GM12892 (cell line): ENCODE measurements at regions not wholly inside any gene's neighbourhood (a gene's known extent, or its start where the extent isn't known, plus 50 kb on each side); places are given as distances from the start of the nearest gene placed in this dataset.

Experiments used
- POLR2A ChIP-seq: IDR thresholded peaks from 2 replicates; pipeline ENCODE4 v1.6.1; 2011; ENCODE audit warnings: low read depth, low read length, control low read depth
- POLR2AphosphoS5 ChIP-seq: IDR thresholded peaks from 2 replicates; pipeline ENCODE4 v1.6.1; 2011; ENCODE audit warnings: low read depth, low read length, control low read depth
- TAF1 ChIP-seq: IDR thresholded peaks from 2 replicates; pipeline ENCODE4 v1.6.1; 2011; ENCODE audit warnings: low read depth, mild to moderate bottlenecking, control low read depth, low read length, borderline replicate concordance

GRCh38 chr6:15143086-15143485 lies 102.8 kb upstream of the JARID2 start:
- TF ChIP-seq POLR2A, result no peak
- no peak for TF ChIP-seq POLR2AphosphoS5
- TF ChIP-seq TAF1, result no peak
